ENCODE measurements at regions not wholly inside any gene's neighbourhood (a gene's known extent, or its start where the extent isn't known, plus 50 kb on each side); places are given as distances from the start of the nearest gene placed in this dataset.

GRCh38 chr20:2242678-2243077, 53.1 kb upstream of the TGM3 start:
- TF ChIP-seq CTCF (optimal IDR thresholded peaks at IDR 0.05 in 1 of 3, IDR thresholded peaks at IDR 0.05 in 1 of 3, conservative IDR thresholded peaks at IDR 0.05 in 1 of 3; ENCODE audit: extremely low read depth in 1 of 3, insufficient read depth in 2 of 3, low read length in 3 of 3) = no peak
- no peak for TF ChIP-seq EZH2 (IDR thresholded peaks at IDR 0.05; ENCODE audit: low read length)

Measured in keratinocyte (primary cell).